PC-3 (cell line): ENCODE measurements at regions not wholly inside any gene's neighbourhood (a gene's known extent, or its start where the extent isn't known, plus 50 kb on each side); places are given as distances from the start of the nearest gene placed in this dataset.

Source experiments
- ATAC-seq: fragments of 200-7000 bp; cut with Tn5 transposase; 2 replicates; pipeline ENCODE4 v1.9.1; 2020; ENCODE audit warnings: mild to moderate bottlenecking, moderate library complexity
- BruUV-seq: library from RNA; stranded (reverse); fragments of 400-500 nt; replicated peaks from 2 replicates; lab custom pipeline; 2021; lab: Mats Ljungman, UMichigan
- CTCF ChIA-PET: fragments of 300-600 bp; sonication (Branson Sonifier 250); formaldehyde crosslinking; loops from one replicate; lab custom pipeline; 2022; ENCODE audit warnings: antibody characterized with exemption; lab: Charles Lee
- POLR2A ChIA-PET: fragments of 300-600 bp; sonication (Branson Sonifier 250); formaldehyde crosslinking; loops from one replicate; lab custom pipeline; 2022; ENCODE audit warnings: antibody characterized with exemption; ENCODE audit not compliant: unreplicated experiment; lab: Charles Lee
- DNase-seq: peaks from one replicate; pipeline ENCODE4 v3.0.0-alpha.2; 2015
- H2AFZ ChIP-seq: fragments of 300-600 bp; sonication (generic); 2 replicates; pipeline ENCODE4 v1.6.0; 2016; ENCODE audit warnings: antibody characterized with exemption, low read length
- H3F3A ChIP-seq: fragments of 300-600 bp; sonication (generic); one replicate; pipeline ENCODE4 v1.6.0; 2017; ENCODE audit warnings: antibody characterized with exemption, low read length, control low read depth, mild to moderate bottlenecking; ENCODE audit not compliant: unreplicated experiment
- H3K27ac ChIP-seq: fragments of 300-600 bp; sonication (generic); 2 replicates; pipeline ENCODE4 v1.5.1; 2016; ENCODE audit warnings: mild to moderate bottlenecking, low read length
- H3K27me3 ChIP-seq: fragments of 300-600 bp; sonication (generic); 2 replicates; pipeline ENCODE4 v1.6.1; 2016; ENCODE audit warnings: low read length, mixed read lengths
- H3K36me3 ChIP-seq: fragments of 300-600 bp; sonication (generic); 2 replicates; pipeline ENCODE4 v1.6.1; 2016; ENCODE audit warnings: low read depth, mixed run types, low read length, mixed read lengths
- H3K4me1 ChIP-seq: fragments of 300-600 bp; sonication (generic); 2 replicates; pipeline ENCODE4 v1.5.1; 2016; ENCODE audit warnings: low read length; ENCODE audit not compliant: insufficient read depth
- H3K4me2 ChIP-seq: fragments of 300-600 bp; sonication (generic); 2 replicates; pipeline ENCODE4 v1.6.0; 2016; ENCODE audit warnings: low read length
- H3K4me3 ChIP-seq: fragments of 300-600 bp; sonication (generic); 2 replicates; pipeline ENCODE4 v1.5.1; 2016; ENCODE audit warnings: mild to moderate bottlenecking, low read length, mixed read lengths
- H3K79me2 ChIP-seq: fragments of 300-600 bp; sonication (generic); 2 replicates; pipeline ENCODE4 v1.6.1; 2017; ENCODE audit warnings: low read length, mixed read lengths
- H3K9ac ChIP-seq: fragments of 300-600 bp; sonication (generic); 2 replicates; pipeline ENCODE4 v1.6.0; 2016; ENCODE audit warnings: mild to moderate bottlenecking, low read length
- H3K9me2 ChIP-seq: fragments of 300-600 bp; sonication (generic); replicated peaks from 2 replicates; pipeline ENCODE4 v1.6.1; 2016; ENCODE audit warnings: mixed run types, low read length, mixed read lengths
- H3K9me3 ChIP-seq: fragments of 300-600 bp; sonication (generic); 2 replicates; pipeline ENCODE4 v1.6.1; 2016; ENCODE audit warnings: low read length, mixed read lengths
- H4K20me1 ChIP-seq: fragments of 300-600 bp; sonication (generic); 2 replicates; pipeline ENCODE4 v1.6.1; 2016; ENCODE audit warnings: low read length, mixed read lengths
- EZH2 ChIP-seq: fragments of 300-600 bp; sonication (generic); IDR thresholded peaks from one replicate; pipeline ENCODE4 v1.6.1; 2017; ENCODE audit warnings: antibody characterized with exemption, mild to moderate bottlenecking, low read length; ENCODE audit not compliant: unreplicated experiment
- EZH2phosphoT487 ChIP-seq: fragments of 300-600 bp; sonication (generic); IDR thresholded peaks from 2 replicates; pipeline ENCODE4 v1.6.1; 2018; ENCODE audit warnings: mild to moderate bottlenecking, antibody characterized with exemption, low read length, borderline replicate concordance
- intact Hi-C: fragments of 100-400 bp; cut with micrococcal nuclease; formaldehyde crosslinking; loops from 2 replicates; pipeline ENCODE4 v1.9.0; 2023
- TF ChIP-seq, protein P1 (sequence below): fragments of 300-600 bp; sonication (generic); conservative IDR thresholded peaks from 2 replicates; pipeline ENCODE4 v1.5.1; 2017; ENCODE audit warnings: antibody characterized with exemption, low read depth, mild to moderate bottlenecking, low read length

GRCh38 chr4:149927514-149927913, 111.9 kb upstream of the IQCM start:
- BruUV-seq, result no TSS peak
- no peaks in the 10 kb centered on the region for H3K27me3 ChIP-seq
- H3K9ac ChIP-seq, result no peak overlapping the region
- H3F3A ChIP-seq, result no peaks in the 10 kb centered on the region
- no peaks in the 10 kb centered on the region for H3K9me2 ChIP-seq
- no peaks in the 10 kb centered on the region for H3K79me2 ChIP-seq
- no peak overlapping the region for H3K27ac ChIP-seq
- no peaks in the 10 kb centered on the region for H3K9me3 ChIP-seq
- H4K20me1 ChIP-seq, result no peaks in the 10 kb centered on the region
- H3K4me2 ChIP-seq, result no peak overlapping the region
- ChIA-PET CTCF (no interaction called here), POLR2A (no interaction called here)
- TF ChIP-seq EZH2 (no peak), EZH2phosphoT487 (no peak)
- TF ChIP-seq, protein P1, sequence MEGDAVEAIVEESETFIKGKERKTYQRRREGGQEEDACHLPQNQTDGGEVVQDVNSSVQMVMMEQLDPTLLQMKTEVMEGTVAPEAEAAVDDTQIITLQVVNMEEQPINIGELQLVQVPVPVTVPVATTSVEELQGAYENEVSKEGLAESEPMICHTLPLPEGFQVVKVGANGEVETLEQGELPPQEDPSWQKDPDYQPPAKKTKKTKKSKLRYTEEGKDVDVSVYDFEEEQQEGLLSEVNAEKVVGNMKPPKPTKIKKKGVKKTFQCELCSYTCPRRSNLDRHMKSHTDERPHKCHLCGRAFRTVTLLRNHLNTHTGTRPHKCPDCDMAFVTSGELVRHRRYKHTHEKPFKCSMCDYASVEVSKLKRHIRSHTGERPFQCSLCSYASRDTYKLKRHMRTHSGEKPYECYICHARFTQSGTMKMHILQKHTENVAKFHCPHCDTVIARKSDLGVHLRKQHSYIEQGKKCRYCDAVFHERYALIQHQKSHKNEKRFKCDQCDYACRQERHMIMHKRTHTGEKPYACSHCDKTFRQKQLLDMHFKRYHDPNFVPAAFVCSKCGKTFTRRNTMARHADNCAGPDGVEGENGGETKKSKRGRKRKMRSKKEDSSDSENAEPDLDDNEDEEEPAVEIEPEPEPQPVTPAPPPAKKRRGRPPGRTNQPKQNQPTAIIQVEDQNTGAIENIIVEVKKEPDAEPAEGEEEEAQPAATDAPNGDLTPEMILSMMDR, result no peak
- ATAC-seq, result no peak
- H2AFZ ChIP-seq, result no peak overlapping the region
- H3K4me1 ChIP-seq, result no peaks in the 10 kb centered on the region
- intact Hi-C loops, result no loop called here
- no peak overlapping the region for H3K4me3 ChIP-seq
- no peak for DNase-seq
- H3K36me3 ChIP-seq, result no peaks in the 10 kb centered on the region

GRCh38 chr4:149928507-149928906, 112.9 kb upstream of the IQCM start:
- no TSS peak for BruUV-seq
- intact Hi-C loops, result no loop called here

GRCh38 chr4:149931431-149931830, 115.8 kb upstream of the IQCM start:
- Histone ChIP-seq H3K4me2 (no peak overlapping the region), H3K36me3 (no peaks in the 10 kb centered on the region), H3F3A (no peaks in the 10 kb centered on the region), H4K20me1 (no peaks in the 10 kb centered on the region), H3K27me3 (no peaks in the 10 kb centered on the region), H3K4me3 (no peak overlapping the region), H3K9me2 (no peaks in the 10 kb centered on the region), H3K9me3 (no peaks in the 10 kb centered on the region), H3K9ac (no peak overlapping the region), H2AFZ (no peak overlapping the region), H3K4me1 (no peaks in the 10 kb centered on the region), H3K79me2 (no peaks in the 10 kb centered on the region), H3K27ac (no peak overlapping the region)
- DNase-seq, result no peak
- TF ChIP-seq, protein P1, result no peak
- TF ChIP-seq EZH2 (no peak), EZH2phosphoT487 (no peak)
- intact Hi-C loops, result no loop called here
- ATAC-seq, result no peak
- CTCF ChIA-PET, result no interaction called here
- POLR2A ChIA-PET, result no interaction called here
- BruUV-seq, result no TSS peak

More at GRCh38 chr4:149928507-149928906, 112.9 kb upstream of the IQCM start:
- H3K27me3 ChIP-seq, result no peaks in the 10 kb centered on the region
- DNase-seq (no peak), ATAC-seq (no peak)
- H3K36me3 ChIP-seq, result no peaks in the 10 kb centered on the region
- CTCF ChIA-PET, result no interaction called here
- TF ChIP-seq EZH2phosphoT487, result no peak
- TF ChIP-seq, protein P1, result no peak
- H2AFZ ChIP-seq, result no peak overlapping the region
- H3K9ac ChIP-seq, result no peak overlapping the region
- no peaks in the 10 kb centered on the region for H3K79me2 ChIP-seq
- no peaks in the 10 kb centered on the region for H3K4me1 ChIP-seq
- no peak overlapping the region for H3K27ac ChIP-seq
- H3K4me3 ChIP-seq, result no peak overlapping the region
- H3K4me2 ChIP-seq, result no peak overlapping the region
- no peaks in the 10 kb centered on the region for H4K20me1 ChIP-seq
- no peaks in the 10 kb centered on the region for H3F3A ChIP-seq
- no peaks in the 10 kb centered on the region for H3K9me3 ChIP-seq
- POLR2A ChIA-PET, result no interaction called here
- H3K9me2 ChIP-seq, result no peaks in the 10 kb centered on the region
